ENCODE measurements at regions not wholly inside any gene's neighbourhood (a gene's known extent, or its start where the extent isn't known, plus 50 kb on each side); places are given as distances from the start of the nearest gene placed in this dataset.
"Not testable (repeated sequence)": the region's sequence is repeated elsewhere in the genome, so short reads cannot be mapped to it uniquely, and the experiment has no call there.

GRCh38 chr4:52157071-52157470 lies 106.0 kb downstream of the SPATA18 start:
- H3K4me2 ChIP-seq, result not testable (repeated sequence)

DNA sequence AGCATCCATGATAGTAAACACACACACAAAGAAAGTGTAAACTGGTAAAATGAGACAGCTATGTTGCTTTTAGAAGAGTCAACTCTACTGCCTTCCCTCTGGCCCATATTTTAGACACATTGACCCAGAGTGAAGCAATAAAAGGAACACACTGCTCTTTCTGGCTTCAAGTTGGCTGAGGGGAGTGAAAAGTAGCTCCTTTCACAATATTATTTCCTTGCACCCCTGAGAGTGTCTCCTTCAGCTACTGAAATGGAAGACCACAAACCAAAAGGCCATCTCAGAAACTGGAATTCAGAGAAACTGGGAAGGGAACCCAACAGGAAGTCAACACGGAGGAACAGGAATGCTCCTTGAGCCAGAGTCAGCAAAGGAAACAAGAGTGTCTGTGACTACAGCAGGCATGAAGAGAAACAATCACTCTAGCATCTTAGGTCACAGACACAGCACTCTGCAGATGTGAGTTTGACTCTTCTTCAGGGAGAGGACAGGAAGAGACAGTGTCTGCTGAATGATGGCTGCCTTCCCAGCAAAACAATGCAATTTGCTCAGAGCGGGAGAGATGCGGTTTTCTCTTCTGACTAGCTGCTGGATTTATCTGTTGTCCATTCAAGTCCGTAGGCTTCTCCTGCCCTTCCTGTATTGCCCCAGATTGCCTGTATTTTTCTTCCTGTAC lies 106.7 kb downstream of the SPATA18 start:
- Histone ChIP-seq H3K4me3 (no peak overlapping the region), H3K4me2 (no peak overlapping the region), H3K9me3 (no peaks in the 10 kb centered on the region), H3K4me1 (no peaks in the 10 kb centered on the region), H3K9ac (no peak overlapping the region), H4K20me1 (no peaks in the 10 kb centered on the region), H3K27me3 (0 out of 2 replicates have a peak, but pooled peaks cover 6% of the 10 kb centered on the region), H3K36me3 (no peaks in the 10 kb centered on the region), H3K27ac (no peak overlapping the region)
- no peak for TF ChIP-seq Cebpa-rat (IDR thresholded peaks at IDR 0.05)

More at GRCh38 chr4:52157071-52157470, 106.0 kb downstream of the SPATA18 start:
- not testable (repeated sequence) for H3K4me3 ChIP-seq, H4K20me1 ChIP-seq, H3K9ac ChIP-seq, H3K9me3 ChIP-seq, H3K27me3 ChIP-seq, H3K27ac ChIP-seq, H3K36me3 ChIP-seq, H3K4me1 ChIP-seq

DNA sequence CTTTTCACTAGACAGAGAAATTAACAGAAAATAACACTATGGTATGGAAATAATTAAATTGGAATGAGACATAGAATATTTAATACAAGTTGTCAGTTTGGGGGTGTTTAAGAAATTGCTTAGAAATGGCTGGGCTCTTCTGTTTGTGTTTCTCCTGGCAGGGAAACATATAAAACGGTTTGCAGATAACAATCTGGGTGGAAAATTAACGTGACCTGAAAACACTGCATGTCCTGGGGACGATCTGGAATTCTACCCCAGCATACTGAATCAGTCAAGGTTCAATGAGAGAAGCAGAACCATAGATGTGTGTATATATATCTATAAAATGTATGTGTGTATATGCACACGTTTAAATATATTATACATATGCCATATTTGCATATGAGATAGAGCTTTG lies 109.8 kb downstream of the SPATA18 start:
- Histone ChIP-seq H3K27ac (no peak overlapping the region), H3K27me3 (0 out of 2 replicates have a peak, but pooled peaks cover 6% of the 10 kb centered on the region), H3K4me1 (no peaks in the 10 kb centered on the region), H3K4me3 (no peak overlapping the region), H3K36me3 (no peaks in the 10 kb centered on the region), H3K9me3 (no peaks in the 10 kb centered on the region), H4K20me1 (no peaks in the 10 kb centered on the region), H3K9ac (no peak overlapping the region), H3K4me2 (no peak overlapping the region)
- TF ChIP-seq Cebpa-rat (IDR thresholded peaks at IDR 0.05), result no peak

DNA sequence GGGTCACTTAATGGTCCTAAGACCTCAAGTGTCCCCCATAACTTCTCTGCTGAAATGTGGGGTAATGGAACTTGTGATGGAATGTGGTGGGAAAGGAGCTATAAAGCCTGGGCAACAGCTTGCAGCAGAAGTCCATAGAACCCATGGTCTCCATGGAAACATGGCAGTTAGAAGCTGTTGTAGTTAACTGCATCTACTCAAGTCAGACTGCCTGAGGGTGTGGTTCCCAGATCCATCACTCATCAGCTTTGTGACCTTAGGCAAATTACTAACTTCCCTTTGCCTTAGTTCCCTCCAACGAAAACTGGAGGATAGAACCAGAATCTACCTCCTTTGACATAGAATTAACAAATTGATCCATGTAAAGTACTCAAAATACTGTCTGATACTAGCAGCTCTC lies 113.0 kb downstream of the SPATA18 start:
- TF ChIP-seq Cebpa-rat (IDR thresholded peaks at IDR 0.05), result no peak
- Histone ChIP-seq H3K4me1 (no peaks in the 10 kb centered on the region), H3K36me3 (no peaks in the 10 kb centered on the region), H3K4me3 (no peak overlapping the region), H3K9ac (no peak overlapping the region), H3K9me3 (no peaks in the 10 kb centered on the region), H3K27ac (no peak overlapping the region), H3K4me2 (no peak overlapping the region), H4K20me1 (no peaks in the 10 kb centered on the region), H3K27me3 (no peaks in the 10 kb centered on the region)

- Histone ChIP-seq H4K20me1 (no peaks in the 10 kb centered on the region), H3K27ac (no peak overlapping the region), H3K9ac (no peak overlapping the region), H3K27me3 (no peaks in the 10 kb centered on the region), H3K36me3 (no peaks in the 10 kb centered on the region), H3K9me3 (peaks cover 5% of the 10 kb centered on the region), H3K4me3 (no peak overlapping the region), H3K4me1 (no peaks in the 10 kb centered on the region), H3K4me2 (no peak overlapping the region)
- no peak for TF ChIP-seq Cebpa-rat (IDR thresholded peaks at IDR 0.05)
Observed at GRCh38 chr4:52172166-52172565, 121.1 kb downstream of the SPATA18 start.

GRCh38 chr4:52173470-52174045 lies 122.5 kb downstream of the SPATA18 start:
- no peak for TF ChIP-seq Cebpa-rat (IDR thresholded peaks at IDR 0.05)
- Histone ChIP-seq H3K4me1 (no peaks in the 10 kb centered on the region), H3K4me2 (no peak overlapping the region), H4K20me1 (no peaks in the 10 kb centered on the region), H3K9ac (no peak overlapping the region), H3K4me3 (no peak overlapping the region), H3K9me3 (peaks cover 5% of the 10 kb centered on the region), H3K36me3 (no peaks in the 10 kb centered on the region), H3K27me3 (no peaks in the 10 kb centered on the region), H3K27ac (no peak overlapping the region)

- Histone ChIP-seq H3K36me3 (no peaks in the 10 kb centered on the region), H3K9me3 (no peaks in the 10 kb centered on the region), H4K20me1 (no peaks in the 10 kb centered on the region), H3K4me3 (no peak overlapping the region), H3K9ac (no peak overlapping the region), H3K27me3 (no peaks in the 10 kb centered on the region), H3K4me1 (peaks cover 12% of the 10 kb centered on the region), H3K4me2 (no peak overlapping the region), H3K27ac (no peak overlapping the region)
- no peak for TF ChIP-seq Cebpa-rat (IDR thresholded peaks at IDR 0.05)
Observed at GRCh38 chr4:52187603-52188002, 136.5 kb downstream of the SPATA18 start.

GRCh38 chr4:52192001-52192400 lies 140.9 kb downstream of the SPATA18 start:
- no peak overlapping the region for H3K4me3 ChIP-seq
- H3K9me3 ChIP-seq, result no peaks in the 10 kb centered on the region
- TF ChIP-seq Cebpa-rat (IDR thresholded peaks at IDR 0.05), result no peak
- no peak overlapping the region for H3K27ac ChIP-seq
- H3K27me3 ChIP-seq, result no peaks in the 10 kb centered on the region
- peak overlapping the region; percentile 64 for H3K4me2 ChIP-seq
- H3K9ac ChIP-seq, result no peak overlapping the region
- H3K36me3 ChIP-seq, result no peaks in the 10 kb centered on the region
- peaks cover 24% of the 10 kb centered on the region for H3K4me1 ChIP-seq
- no peaks in the 10 kb centered on the region for H4K20me1 ChIP-seq

- H3K27ac ChIP-seq, result no peak overlapping the region
- no peaks in the 10 kb centered on the region for H3K36me3 ChIP-seq
- no peaks in the 10 kb centered on the region for H3K9me3 ChIP-seq
- H3K4me1 ChIP-seq, result peaks cover 24% of the 10 kb centered on the region
- H3K4me2 ChIP-seq, result peak overlapping the region; percentile 64
- H3K27me3 ChIP-seq, result no peaks in the 10 kb centered on the region
- no peak overlapping the region for H3K9ac ChIP-seq
- no peak overlapping the region for H3K4me3 ChIP-seq
- H4K20me1 ChIP-seq, result no peaks in the 10 kb centered on the region
- TF ChIP-seq Cebpa-rat (IDR thresholded peaks at IDR 0.05), result peak; percentile 78; the same call in 1 of the 2 replicates
Observed at GRCh38 chr4:52192721-52193135, 141.6 kb downstream of the SPATA18 start.

GRCh38 chr4:52195869-52196268 lies 144.8 kb downstream of the SPATA18 start:
- TF ChIP-seq Cebpa-rat (IDR thresholded peaks at IDR 0.05), result no peak
- H3K36me3 ChIP-seq, result no peaks in the 10 kb centered on the region
- no peaks in the 10 kb centered on the region for H3K9me3 ChIP-seq
- no peak overlapping the region for H3K9ac ChIP-seq
- H4K20me1 ChIP-seq, result no peaks in the 10 kb centered on the region
- no peak overlapping the region for H3K4me2 ChIP-seq
- no peak overlapping the region for H3K4me3 ChIP-seq
- H3K27ac ChIP-seq, result no peak overlapping the region
- no peaks in the 10 kb centered on the region for H3K27me3 ChIP-seq
- H3K4me1 ChIP-seq, result peaks cover 24% of the 10 kb centered on the region
